Prostate gland (tissue), 2 donors: ENCODE measurements at regions not wholly inside any gene's neighbourhood (a gene's known extent, or its start where the extent isn't known, plus 50 kb on each side); places are given as distances from the start of the nearest gene placed in this dataset.

Experiments
- POLR2A ChIP-seq: fragments of 450-650 bp; IDR thresholded peaks from one replicate; pipeline ENCODE4 v1.6.1; 2016; ENCODE audit warnings: antibody characterized with exemption, mild to moderate bottlenecking
- POLR2AphosphoS5 ChIP-seq: sonication (generic); formaldehyde crosslinking; IDR thresholded peaks from one replicate; pipeline ENCODE4 v1.6.1; 2017; ENCODE audit warnings: antibody characterized with exemption
- TF ChIP-seq, protein P1 (sequence below), 4 experiments: fragments of 200-600 bp in 2 of 4; fragments of 450-650 bp in 2 of 4; sonication (generic) in 2 of 4; IDR thresholded peaks; 1 replicate in 3 of 4; 2 replicates in 1 of 4; pipeline ENCODE4 v1.5.1; 2016 to 2019; ENCODE audit warnings: antibody characterized with exemption in 4 of 4, mild to moderate bottlenecking in 2 of 4, moderate library complexity in 2 of 4

DNA sequence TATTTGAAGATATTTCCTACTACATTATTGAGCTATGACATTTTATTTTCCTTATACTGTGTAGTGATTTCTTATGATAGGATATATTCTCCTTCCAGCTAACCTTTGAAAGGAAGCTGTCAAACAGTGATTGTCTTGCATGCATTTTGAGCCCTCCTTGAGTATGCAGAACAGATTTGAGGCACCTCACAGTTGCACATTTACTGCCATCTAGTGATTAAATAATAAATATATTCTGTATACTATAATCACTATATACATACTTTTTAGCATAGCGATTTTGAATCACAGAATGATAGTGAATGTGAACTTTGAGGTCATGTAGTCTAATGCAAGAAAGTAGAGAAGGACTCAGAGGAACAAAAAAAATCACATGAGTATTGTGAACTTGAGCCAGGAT is 268.4 kb upstream of the CDH19 start:
- TF ChIP-seq POLR2A (no peak), POLR2AphosphoS5 (no peak)
- TF ChIP-seq, protein P1, sequence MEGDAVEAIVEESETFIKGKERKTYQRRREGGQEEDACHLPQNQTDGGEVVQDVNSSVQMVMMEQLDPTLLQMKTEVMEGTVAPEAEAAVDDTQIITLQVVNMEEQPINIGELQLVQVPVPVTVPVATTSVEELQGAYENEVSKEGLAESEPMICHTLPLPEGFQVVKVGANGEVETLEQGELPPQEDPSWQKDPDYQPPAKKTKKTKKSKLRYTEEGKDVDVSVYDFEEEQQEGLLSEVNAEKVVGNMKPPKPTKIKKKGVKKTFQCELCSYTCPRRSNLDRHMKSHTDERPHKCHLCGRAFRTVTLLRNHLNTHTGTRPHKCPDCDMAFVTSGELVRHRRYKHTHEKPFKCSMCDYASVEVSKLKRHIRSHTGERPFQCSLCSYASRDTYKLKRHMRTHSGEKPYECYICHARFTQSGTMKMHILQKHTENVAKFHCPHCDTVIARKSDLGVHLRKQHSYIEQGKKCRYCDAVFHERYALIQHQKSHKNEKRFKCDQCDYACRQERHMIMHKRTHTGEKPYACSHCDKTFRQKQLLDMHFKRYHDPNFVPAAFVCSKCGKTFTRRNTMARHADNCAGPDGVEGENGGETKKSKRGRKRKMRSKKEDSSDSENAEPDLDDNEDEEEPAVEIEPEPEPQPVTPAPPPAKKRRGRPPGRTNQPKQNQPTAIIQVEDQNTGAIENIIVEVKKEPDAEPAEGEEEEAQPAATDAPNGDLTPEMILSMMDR (IDR thresholded peaks at IDR 0.05): peak in 1 of 4 experiments; percentile 6
